ENCODE measurements at regions not wholly inside any gene's neighbourhood (a gene's known extent, or its start where the extent isn't known, plus 50 kb on each side); places are given as distances from the start of the nearest gene placed in this dataset.

- no peak for DNase-seq
Observed at GRCh38 chr9:86893811-86894490, 53.4 kb downstream of the GAS1 start.

- DNase-seq: no peak
Observed at GRCh38 chr9:86892576-86892975, 54.7 kb downstream of the GAS1 start.

- DNase-seq: no peak
Observed at GRCh38 chr9:86891886-86892437, 55.3 kb downstream of the GAS1 start.

DNA sequence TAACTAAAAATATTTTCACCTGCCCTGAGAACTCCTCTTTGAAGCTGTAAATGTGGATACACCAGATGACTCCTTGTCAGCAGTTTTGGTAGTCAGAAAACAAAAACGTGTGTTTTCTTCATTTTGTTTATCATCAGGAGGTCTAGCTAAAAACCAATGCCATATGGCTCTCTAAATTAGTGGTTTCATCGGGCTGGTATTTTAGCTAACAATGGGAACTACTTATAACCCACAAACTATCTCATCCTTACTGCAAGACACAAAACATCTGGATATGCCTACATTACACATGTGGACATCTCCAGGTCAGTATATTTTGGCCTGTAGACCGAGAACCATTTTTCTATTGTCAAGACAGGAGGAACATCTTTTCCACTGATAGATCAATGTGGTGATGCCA is 56.2 kb downstream of the GAS1 start:
- no peak for DNase-seq

DNA sequence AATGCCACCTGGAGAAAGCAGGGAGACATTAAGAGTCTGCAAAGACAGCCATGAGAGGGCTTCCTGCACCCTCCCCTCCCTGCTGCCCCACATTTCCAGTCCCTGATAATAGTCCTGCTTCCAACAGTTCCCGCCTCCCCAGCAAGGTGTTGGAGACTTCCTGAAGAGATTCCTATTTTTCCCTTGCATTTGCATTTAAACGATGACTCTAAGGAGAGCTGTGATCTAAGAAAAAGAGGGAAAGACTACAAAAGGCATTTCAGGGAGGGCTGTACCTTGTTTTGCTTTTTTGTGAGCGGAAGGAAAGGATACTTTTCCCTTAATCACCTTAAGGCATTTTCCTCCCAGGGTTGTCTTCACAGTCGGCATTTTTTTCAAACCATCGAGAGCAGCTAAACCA is 62.1 kb downstream of the GAS1 start:
- DNase-seq: no peak

GRCh38 chr9:86876621-86877196 is 70.6 kb downstream of the GAS1 start:
- DNase-seq: no peak

GRCh38 chr9:86868616-86869015 is 78.7 kb downstream of the GAS1 start:
- no peak for DNase-seq

DNA sequence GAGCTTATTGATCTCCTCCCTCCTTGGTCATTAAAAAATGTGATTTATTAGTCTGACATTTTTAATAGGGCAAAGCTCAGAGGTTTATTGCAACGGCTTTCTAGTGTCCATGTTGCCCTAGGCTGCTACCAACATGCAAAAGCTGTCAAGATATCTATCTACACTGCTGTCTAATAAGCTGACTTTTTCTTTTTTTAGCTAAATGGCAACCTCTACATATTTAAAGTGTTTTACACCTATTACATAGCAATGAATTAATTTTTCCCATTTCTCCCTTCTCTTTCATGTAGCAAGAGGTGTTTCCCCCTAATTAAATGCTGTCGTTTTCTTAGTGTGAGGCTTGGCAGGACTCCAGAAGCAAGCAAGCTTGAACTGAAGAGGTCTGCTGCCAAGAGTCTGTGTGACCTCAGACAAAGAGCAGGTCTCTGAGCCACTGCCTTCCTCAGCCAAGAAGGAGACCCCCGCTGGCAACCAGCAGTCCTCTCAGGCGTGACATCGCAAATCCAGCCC is 79.4 kb downstream of the GAS1 start:
- DNase-seq: no peak

- no peak for DNase-seq
Observed at GRCh38 chr9:86865952-86866351, 81.4 kb downstream of the GAS1 start.

- DNase-seq: no peak
Observed at GRCh38 chr9:86860006-86860405, 87.3 kb downstream of the GAS1 start.

DNA sequence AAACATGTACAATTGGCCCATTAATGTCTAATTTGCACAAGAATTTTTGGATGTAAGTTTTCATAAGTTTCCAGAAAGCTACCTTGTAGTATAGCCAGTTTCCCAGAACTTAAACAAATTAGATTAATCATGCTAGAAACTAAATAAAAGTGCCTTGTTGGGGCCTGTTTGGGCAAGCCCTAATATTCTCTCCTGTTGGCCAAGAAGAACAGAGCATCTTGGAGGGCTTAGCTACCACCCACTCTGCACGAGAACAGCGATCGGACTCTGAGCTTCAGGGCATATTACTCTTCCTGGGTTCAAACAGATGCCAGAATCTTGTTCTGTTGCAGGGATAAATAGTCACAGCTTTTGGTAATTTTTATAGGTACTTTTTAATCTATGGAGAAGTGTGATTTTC is 88.2 kb downstream of the GAS1 start:
- DNase-seq: no peak

DNA sequence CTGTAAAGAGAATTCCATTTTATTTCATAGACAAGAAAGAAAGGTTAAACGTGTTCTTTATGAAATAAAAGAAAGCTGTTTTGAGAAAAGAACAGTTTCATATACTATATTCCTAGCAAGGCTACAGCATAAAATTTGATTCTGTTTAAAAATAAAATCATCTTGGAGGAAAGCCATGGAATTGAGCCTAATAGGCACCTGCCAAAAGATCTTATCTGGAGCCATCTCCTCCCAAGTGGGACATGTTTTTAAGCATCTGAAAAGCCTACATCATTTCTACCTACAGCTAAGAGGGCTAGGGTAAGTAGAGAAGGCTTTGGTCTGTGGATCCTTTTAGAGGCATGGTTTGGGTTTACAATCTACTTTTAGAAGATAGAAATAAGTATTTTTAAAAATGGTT is 89.3 kb downstream of the GAS1 start:
- no peak for DNase-seq

DNA sequence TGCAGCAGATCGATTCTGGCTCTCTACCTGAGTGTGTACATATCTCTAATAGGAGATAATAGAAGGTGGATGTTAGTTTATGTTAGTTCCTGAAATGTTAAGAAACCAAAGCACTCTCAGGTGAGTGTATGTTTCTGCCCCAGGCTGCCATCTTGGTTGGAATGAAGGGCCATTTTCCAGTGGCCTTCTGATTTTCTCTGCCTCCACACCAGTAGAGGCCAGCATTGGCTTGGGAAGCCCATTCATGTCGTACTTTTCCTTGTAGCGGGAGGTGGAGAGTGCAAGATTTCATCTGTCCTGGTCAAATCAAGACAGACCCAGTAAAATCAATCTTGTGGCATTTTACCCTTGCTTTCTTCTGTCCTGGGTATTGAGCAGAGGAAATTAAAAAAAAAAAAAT is 91.0 kb downstream of the GAS1 start:
- no peak for DNase-seq

DNA sequence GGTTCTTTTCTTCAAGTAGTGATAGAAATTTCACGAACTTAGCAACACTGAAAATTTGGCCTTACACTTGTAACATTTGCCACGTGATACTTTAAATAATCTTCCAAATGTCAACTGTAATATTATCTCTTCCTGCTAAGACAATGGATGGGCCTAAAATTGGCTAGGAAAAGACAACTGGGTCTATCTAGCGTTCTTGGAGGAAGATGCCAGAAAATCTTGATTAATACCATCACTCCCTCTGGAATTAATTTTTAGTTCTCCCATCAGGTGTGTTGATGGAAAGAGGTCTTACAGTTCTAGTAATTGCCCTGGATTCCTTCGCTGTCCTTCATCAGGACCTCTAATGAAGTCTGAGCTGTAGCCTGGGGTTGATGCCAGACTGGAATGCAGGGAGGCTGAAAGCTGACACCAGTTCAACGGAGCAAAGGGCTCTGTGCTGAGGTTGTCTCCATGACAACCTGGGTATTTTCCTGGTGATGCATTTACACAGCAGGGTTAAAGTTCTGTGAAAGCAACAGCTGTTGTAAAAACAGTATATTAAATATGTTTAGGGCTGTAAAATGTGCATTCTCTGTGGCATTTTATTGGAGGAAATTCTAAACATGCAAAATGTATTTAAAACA is 92.3 kb downstream of the GAS1 start:
- no peak for DNase-seq

- DNase-seq: no peak
Observed at GRCh38 chr9:86846656-86847055, 100.7 kb downstream of the GAS1 start.

- no peak for DNase-seq
Observed at GRCh38 chr9:86843206-86843605, 104.1 kb downstream of the GAS1 start.

DNA sequence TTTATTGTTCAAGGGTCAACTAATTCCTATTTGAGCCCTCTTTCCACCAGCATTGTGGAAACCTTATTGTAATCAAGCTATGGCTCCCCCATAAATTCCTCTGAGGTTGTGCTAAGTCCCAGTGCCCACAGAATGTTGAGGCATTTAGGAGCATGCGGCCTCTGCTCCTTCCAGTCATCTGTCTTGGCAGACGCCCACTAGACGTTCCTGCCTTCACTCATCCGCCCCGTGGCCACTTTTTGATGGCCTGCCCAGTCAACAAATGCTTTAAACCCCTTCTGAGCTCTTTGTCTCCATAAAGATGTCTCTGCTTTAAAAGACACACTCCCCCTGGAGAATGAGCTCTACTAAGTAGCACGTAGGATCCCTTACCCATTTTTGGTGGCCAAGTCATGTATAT is 104.7 kb downstream of the GAS1 start:
- DNase-seq: no peak

DNA sequence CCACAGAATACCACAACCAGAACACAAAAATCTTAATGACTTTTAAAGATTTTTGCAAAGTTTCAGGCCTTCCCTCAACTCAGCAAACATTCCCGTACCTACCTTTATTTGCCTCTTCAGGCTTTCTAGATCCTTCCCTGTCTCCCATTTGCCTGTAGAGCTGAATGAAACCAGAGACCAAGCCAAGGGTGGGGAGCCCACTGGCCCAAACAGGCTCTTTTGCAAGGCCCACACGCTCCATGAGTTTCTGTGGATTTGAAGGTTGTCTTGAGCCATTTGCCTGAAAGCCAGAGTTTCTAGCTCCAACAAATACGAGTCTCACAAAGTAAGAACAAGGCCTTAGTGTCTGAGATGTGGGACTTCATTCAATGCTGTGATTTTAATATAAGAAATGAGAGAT is 107.8 kb downstream of the GAS1 start:
- DNase-seq: no peak

DNA sequence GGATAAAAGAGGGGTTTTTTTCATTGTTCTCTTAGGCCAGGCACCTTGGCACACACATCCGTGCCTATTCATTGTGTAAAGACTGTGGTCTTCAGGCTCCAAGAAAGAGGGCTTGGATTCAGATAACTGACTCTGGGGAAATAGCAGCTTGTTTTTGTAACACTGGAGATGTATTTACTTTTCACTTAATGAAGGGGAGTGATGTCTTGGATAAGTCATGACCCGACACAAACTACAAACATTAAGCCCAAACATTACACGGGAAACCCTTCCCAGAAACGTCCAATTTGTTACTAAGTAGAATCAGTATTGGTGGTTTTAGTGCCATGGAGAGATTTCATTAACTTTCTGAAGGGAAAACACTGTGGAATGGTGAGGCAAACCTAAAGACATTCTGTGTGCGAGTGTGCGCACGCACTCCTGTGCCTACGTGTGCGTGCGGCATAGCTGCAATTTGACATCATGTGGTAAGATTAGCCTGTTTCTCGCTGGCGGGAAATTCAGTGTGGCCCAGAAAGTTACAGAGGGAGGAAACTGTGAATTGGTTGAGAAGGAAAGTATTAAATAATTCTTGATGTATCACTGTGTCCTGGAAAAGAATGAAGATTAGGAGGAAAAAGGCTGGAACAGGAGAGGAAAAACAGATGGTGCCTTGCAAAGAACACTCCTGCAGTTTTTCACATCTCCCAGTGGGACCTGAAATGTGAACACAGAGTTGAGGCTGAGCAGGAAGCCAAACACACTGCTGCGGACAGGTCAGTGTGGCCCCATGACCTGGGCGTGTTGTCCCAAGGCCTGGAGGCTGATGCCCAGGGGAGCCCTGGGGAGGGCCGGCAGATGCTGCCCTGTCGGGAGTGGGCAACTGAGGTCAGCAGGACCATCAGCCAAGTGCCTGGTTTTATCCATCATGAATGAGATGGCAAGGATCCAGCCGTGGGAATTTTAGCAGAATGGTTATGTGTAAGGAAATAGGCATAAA is 108.5 kb downstream of the GAS1 start:
- no peak for DNase-seq

DNA sequence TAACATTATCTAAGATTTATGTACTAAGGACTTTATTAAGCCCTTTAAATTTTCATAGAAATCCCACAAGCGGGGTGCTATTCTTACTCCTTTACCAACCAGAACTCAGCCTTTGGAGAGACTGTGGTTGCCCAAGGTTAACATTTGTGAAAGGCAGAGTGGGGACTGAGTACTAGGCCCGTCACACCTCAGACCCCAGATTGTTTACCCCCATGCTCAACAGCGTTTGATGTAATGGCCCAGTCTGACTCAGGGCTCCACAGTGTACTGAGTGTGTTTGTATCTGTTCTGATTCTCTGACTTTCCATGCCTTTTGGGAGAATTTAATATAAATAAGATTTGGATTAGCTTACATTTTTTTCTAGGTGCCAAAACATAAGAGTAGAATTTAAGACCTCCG is 110.0 kb downstream of the GAS1 start:
- DNase-seq: no peak

- DNase-seq: no peak
Observed at GRCh38 chr9:86836797-86837196, 110.5 kb downstream of the GAS1 start.

DNA sequence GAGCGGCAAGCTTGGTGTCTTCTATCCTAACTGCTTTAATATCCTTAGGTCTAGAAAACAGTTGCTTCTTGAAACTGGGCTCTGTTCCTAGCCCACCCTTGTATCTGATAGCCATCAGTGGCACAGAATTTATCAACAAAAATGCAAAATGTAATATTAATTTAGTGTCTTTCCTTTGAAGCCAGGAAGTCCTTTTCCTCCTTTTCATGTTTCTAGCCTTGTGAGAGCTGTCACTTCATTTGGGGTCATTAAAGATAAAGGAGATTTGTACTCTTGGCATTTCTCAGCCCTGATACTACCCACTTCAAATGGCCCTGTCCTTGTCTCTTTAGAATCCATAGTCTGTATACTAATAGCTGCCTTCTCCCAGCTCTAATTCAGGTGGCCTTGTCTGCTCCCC is 111.0 kb downstream of the GAS1 start:
- DNase-seq: no peak

GRCh38 chr9:86830356-86830755 is 117.0 kb downstream of the GAS1 start:
- no peak for DNase-seq
